Hindlimb muscle (tissue), 1 donor: ENCODE measurements at regions not wholly inside any gene's neighbourhood (a gene's known extent, or its start where the extent isn't known, plus 50 kb on each side); places are given as distances from the start of the nearest gene placed in this dataset.

Experiments
- DNase-seq: peaks from one replicate; pipeline ENCODE4 v3.0.0-alpha.2; 2013

DNA sequence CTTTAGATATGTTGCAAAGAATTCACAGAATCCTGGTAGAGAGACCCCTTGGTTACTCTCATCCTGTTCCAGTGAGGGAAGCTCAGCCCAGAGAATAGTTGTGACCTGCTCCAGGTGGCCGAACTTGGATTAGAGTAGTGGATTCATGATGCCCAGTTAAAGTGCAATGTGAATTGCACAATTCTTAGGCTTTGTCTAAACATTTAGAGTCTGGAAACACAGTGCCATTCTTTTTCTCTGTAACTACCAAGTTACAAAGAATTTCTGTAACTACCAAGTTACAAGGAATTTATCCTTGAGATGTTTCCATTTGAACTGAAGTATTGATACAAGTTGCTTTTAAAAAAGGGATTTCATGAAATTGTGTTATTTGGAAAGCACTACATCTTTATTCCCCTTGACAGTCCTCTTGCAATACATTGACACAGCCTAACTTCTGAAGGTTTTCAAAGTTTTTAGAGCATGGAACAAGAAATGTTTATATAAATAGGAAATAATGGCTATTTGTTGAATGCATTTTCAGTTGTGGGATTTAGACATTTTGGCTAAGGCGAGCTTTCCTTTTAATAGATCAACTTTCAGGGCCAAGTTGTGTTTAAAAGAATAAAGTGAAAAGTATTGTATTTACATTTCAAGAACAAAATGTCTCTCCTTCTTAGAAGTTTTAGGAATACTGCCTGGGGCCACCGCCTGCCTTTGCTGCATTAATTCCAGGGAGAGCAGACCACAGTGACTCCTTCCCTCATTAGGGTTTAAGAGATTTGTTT lies 315.0 kb downstream of the LPIN1 start:
- no peak for DNase-seq

DNA sequence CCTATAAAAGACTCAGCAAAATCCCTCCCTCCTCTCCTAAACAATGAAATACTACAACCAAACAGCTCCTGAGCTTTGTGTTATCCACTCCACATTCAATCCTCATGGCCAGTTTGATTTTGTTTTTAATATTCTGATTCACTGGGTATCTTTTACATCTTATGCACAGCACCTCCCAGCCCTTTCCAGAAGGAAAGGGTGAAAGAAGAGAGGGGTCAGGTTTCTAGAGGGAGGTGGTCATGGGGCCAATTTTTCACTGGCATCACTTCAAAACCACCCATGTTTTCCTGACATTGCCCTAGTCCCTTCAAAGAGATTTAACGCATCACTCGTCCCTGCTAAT lies 315.6 kb downstream of the LPIN1 start:
- DNase-seq, result no peak

GRCh38 chr2:12063210-12063609 lies 316.8 kb downstream of the LPIN1 start:
- DNase-seq, result no peak

DNA sequence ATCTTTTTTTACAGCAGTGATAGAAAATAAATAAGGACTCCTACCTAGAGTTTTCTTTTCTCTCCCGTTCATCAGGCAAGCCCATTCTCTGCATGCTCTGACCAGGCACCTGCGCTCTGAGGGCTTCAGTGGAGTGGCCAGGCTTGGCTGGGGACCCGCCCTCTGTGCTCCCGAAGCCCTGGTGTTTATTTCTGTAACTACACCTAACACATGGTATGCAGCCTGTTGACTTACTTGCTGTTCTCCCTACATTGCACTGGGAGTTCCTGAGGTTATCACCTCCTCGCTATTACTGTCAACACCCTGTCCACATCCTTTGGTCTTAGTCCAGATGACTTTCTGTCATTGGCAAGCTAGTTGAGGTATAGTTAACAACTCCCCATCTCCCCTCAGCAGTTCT lies 317.7 kb downstream of the LPIN1 start:
- no peak for DNase-seq

DNA sequence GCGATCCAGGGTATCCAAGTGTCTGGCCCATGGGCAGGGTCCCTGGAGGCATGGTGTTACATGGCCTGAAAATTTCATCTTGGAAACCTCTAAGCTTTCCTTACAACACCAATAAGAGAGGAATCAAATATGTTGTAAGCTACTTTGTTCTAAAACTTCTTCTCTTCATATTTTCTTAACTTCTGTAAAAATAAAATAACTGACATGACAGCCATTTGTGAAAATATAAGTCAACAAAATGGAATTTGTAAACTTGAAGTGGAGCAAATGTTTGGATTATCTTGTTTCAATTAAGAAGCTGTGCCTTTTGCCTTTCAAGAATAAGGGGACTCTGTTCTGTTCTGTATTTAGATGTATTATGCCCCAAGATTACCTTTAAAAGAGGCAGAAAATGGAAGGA lies 319.7 kb downstream of the LPIN1 start:
- no peak for DNase-seq

GRCh38 chr2:12066986-12067385 lies 320.6 kb downstream of the LPIN1 start:
- DNase-seq, result no peak

DNA sequence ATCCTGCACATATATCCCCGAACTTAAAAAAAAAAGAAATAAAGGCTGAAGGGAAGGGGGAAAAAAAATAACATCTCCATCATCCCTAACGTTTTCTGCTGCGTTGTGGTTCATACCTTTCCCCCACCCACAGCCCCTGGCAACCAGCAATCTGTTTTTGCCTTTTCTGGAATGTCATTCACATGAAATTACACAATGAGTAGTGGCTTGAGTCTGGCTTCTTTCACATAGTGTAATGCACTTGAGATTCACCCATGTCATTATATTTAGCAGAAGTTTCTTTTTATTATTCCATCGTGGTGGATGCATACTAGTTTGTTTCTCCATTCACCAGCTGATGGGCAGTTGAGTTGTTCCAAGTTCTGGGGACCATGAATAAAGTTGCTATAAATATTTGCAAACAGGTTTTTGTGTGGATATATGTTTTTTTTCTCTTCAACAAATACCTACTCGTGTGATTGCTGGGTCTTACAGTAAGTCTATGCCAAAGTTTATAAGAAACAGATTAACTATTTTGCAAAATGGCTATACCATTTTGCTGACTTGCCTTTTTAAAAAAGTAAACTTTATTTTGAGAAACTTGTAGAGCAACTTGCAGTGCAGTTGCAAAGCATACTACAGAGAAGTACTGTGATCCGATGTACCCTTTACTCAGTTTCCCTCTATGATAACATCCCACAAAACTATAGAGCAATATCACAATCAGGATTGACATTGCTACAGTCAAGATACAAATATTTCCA lies 322.5 kb downstream of the LPIN1 start:
- no peak for DNase-seq

GRCh38 chr2:12070153-12070552 lies 323.7 kb downstream of the LPIN1 start:
- DNase-seq, result no peak

DNA sequence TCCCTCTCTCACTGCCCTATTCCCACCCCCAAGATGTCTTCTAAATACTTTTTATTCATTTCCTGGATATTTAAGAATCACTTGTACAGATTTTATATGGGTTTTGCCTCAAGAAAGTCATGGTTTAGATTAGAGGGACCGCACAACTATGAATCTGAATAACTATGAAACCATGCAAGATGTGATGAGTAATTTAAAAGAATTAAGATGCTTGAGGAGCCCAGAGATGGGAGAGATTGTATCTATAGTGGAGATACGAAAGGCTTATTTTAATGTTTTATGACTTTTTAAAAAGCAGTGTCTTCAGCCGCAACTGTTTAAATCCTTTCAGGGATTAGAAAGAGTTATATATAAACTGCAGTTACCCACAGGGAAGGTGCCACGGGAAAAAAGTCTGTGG lies 324.1 kb downstream of the LPIN1 start:
- no peak for DNase-seq

DNA sequence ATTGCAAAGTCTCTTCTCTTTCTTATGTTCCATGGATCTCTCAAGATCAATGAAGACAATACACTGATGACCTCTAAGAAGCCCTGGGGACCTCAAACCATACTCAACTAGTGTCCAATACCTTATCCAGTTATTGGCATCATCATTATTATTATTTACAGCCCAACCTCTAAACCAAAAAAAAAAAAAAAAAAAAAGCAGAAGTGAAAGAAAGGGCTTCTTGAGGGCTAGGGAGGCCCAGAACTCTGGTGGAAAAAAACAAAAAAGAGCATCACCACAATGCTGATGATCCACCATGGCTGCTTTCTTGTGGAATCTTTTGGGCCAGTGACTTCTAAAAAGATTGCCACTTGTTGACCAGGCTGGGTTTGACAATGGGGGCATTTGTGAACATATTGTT lies 324.9 kb downstream of the LPIN1 start:
- no peak for DNase-seq

DNA sequence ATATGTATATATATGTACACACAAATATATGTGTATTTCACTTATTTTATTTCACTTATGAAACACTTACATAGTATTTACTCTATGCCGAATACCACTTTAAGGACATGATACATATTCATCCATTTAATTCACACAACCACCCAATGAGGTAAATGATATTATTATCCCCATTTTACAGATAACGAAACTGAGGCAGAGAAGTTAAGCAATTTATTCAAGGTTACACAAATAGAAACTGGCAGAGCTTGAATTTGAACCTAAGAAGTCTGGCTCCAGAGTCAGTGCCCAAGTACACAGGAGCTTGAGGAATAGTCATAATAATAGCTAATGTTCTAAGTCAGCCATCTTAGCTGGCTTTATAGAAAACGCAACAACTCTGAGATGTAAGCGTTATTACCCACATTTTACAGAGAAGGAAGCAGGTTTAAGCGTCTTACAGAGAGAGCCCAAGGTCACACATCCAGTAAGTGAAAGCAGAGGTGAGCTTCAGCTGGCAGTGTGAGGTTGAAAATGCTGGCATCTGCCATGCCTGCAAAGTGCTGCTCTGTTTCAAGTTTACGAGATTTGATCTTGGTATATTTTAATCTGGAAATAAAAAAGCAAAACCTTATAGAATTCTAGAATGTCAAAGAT lies 326.9 kb downstream of the LPIN1 start:
- no peak for DNase-seq

DNA sequence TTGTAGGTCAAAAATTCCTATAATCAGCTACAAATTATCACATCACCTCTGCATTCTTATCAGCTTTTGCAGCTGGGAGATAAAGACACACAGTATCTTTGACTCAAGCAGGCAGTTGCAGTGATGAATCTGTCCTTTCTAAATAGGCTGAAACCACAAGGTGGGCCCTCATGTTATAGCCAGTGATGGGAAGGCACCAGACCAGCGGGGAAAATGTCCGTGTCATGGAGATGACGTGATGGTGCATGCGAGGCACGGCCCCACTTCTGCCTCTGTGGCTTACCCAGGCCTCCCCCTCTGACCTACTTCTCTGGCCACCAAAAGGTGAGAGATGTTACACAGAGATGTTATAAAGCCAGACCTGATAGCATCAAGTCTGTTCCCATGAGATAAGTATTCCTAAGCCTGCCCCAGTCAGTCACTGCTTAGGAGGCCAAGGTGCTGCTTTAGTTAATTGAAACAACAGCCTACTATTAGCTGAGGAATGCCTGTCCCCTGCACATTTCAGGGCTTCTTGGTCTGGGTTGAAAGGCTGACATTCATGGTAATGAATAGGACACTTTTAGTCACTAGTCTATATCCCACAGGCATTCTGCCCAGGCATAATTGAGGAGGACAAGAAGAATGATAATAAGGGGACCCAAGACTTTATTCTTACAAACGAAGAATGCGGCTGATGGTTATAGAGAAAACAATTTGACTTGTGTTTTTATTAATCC lies 327.9 kb downstream of the LPIN1 start:
- DNase-seq, result no peak

GRCh38 chr2:12074845-12075217 lies 328.4 kb downstream of the LPIN1 start:
- DNase-seq, result no peak

- no peak for DNase-seq
These were observed 329.2 kb downstream of the LPIN1 start for GRCh38 chr2:12075603-12076002.

DNA sequence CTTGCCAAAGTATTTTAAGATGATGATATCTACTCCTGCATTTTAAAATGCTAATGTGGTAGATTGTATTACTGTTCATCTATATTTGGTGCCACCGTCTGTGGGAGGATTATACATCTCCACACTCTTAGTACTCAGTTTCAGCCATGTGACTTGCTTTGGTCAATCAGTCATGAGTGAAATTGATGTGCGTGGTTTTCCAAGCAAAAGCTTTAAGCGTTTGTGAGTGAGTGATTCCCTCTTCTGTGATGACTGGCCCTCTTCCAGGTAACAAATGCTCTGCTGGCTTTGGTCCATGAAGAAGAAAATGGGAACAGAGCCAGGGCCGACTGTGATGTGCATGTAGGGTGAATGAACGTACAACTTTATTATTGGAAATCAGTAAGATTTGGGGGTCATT lies 330.4 kb downstream of the LPIN1 start:
- no peak for DNase-seq

DNA sequence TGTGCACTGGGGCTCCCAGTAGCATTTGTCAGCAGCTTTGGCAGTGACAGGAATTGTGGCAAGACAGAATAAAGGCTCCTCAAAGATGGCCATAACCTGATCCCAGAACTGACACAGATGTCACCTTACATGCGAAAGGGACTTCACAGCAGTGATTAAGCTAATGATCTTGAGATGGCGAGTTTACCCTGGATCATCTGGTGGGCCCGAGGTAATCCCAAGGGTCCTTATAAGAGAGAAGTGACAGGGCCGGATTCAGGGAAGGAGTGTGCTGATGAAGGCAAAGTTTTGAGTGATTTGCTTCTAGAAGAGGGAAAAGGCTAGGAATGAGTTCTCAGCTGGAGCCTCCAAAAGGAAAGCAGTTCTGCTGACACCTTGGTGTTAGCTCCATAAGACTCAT lies 333.9 kb downstream of the LPIN1 start:
- no peak for DNase-seq

GRCh38 chr2:12081481-12082210 lies 335.2 kb downstream of the LPIN1 start:
- DNase-seq, result no peak

GRCh38 chr2:12083081-12083581 lies 336.7 kb downstream of the LPIN1 start:
- no peak for DNase-seq

GRCh38 chr2:12083713-12084419 lies 337.4 kb downstream of the LPIN1 start:
- DNase-seq, result no peak

GRCh38 chr2:12087175-12087574 lies 340.7 kb downstream of the LPIN1 start:
- DNase-seq, result no peak

GRCh38 chr2:12087671-12088380 lies 341.4 kb downstream of the LPIN1 start:
- DNase-seq, result no peak
